Testis (tissue), 2 donors: ENCODE measurements at regions not wholly inside any gene's neighbourhood (a gene's known extent, or its start where the extent isn't known, plus 50 kb on each side); places are given as distances from the start of the nearest gene placed in this dataset.

Source experiments
- POLR2A ChIP-seq: fragments of 450-650 bp; IDR thresholded peaks from one replicate; pipeline ENCODE4 v1.6.1; 2017; ENCODE audit warnings: antibody characterized with exemption, mild to moderate bottlenecking, moderate library complexity
- TF ChIP-seq, protein P1 (sequence below), 3 experiments: fragments of 450-650 bp in 2 of 3; fragments of 200-600 bp in 1 of 3; sonication (generic) in 1 of 3; IDR thresholded peaks; one replicate each; pipeline ENCODE4 v1.5.1; 2016 to 2019; ENCODE audit warnings: antibody characterized with exemption in 3 of 3, mild to moderate bottlenecking in 2 of 3, moderate library complexity in 1 of 3

- TF ChIP-seq POLR2A: no peak
- TF ChIP-seq, protein P1, sequence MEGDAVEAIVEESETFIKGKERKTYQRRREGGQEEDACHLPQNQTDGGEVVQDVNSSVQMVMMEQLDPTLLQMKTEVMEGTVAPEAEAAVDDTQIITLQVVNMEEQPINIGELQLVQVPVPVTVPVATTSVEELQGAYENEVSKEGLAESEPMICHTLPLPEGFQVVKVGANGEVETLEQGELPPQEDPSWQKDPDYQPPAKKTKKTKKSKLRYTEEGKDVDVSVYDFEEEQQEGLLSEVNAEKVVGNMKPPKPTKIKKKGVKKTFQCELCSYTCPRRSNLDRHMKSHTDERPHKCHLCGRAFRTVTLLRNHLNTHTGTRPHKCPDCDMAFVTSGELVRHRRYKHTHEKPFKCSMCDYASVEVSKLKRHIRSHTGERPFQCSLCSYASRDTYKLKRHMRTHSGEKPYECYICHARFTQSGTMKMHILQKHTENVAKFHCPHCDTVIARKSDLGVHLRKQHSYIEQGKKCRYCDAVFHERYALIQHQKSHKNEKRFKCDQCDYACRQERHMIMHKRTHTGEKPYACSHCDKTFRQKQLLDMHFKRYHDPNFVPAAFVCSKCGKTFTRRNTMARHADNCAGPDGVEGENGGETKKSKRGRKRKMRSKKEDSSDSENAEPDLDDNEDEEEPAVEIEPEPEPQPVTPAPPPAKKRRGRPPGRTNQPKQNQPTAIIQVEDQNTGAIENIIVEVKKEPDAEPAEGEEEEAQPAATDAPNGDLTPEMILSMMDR (IDR thresholded peaks at IDR 0.05): no peak
Observed at GRCh38 chr9:120310035-120310434, 269.9 kb downstream of the CDK5RAP2 start.
